ENCODE measurements at regions not wholly inside any gene's neighbourhood (a gene's known extent, or its start where the extent isn't known, plus 50 kb on each side); places are given as distances from the start of the nearest gene placed in this dataset.

DNA sequence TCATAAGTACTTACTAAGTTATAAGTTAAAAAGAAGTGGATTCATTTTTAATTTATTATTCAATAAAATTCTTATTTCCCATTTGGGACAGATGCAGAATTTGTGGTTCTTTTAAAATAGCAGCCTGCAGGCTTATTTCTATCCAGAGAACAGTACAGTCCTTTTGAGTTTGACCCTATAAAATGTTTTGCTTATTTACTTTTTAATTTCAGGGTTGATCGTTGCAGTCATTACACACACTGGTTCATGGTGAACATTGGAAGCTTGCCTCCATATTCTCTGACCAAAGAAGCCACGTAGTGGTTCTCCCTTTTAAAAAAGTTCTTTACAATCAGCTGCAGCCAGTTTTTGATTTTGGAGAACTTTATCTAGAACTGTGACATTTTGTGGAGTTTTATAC lies 122.9 kb upstream of the PDE7B start:
- TF ChIP-seq, protein P1, sequence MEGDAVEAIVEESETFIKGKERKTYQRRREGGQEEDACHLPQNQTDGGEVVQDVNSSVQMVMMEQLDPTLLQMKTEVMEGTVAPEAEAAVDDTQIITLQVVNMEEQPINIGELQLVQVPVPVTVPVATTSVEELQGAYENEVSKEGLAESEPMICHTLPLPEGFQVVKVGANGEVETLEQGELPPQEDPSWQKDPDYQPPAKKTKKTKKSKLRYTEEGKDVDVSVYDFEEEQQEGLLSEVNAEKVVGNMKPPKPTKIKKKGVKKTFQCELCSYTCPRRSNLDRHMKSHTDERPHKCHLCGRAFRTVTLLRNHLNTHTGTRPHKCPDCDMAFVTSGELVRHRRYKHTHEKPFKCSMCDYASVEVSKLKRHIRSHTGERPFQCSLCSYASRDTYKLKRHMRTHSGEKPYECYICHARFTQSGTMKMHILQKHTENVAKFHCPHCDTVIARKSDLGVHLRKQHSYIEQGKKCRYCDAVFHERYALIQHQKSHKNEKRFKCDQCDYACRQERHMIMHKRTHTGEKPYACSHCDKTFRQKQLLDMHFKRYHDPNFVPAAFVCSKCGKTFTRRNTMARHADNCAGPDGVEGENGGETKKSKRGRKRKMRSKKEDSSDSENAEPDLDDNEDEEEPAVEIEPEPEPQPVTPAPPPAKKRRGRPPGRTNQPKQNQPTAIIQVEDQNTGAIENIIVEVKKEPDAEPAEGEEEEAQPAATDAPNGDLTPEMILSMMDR (IDR thresholded peaks at IDR 0.05): no peak
- no peak for TF ChIP-seq POLR2A (IDR thresholded peaks at IDR 0.05)
